RPMI8226 (cell line): ENCODE measurements at regions not wholly inside any gene's neighbourhood (a gene's known extent, or its start where the extent isn't known, plus 50 kb on each side); places are given as distances from the start of the nearest gene placed in this dataset.
A peak's percentile ranks its signal among the peaks of the same experiment; 100 is the strongest.
"Not testable (repeated sequence)": the region's sequence is repeated elsewhere in the genome, so short reads cannot be mapped to it uniquely, and the experiment has no call there.

ENCODE experiments used
- DNase-seq: peaks from one replicate; pipeline ENCODE4 v3.0.0-alpha.2; 2015

GRCh38 chr16:16563962-16564361, 185.0 kb downstream of the NPIPA7 start:
- DNase-seq = not testable (repeated sequence)

- DNase-seq = not testable (repeated sequence)
Measured at GRCh38 chr16:16565326-16565725, 186.4 kb downstream of the NPIPA7 start.

DNA sequence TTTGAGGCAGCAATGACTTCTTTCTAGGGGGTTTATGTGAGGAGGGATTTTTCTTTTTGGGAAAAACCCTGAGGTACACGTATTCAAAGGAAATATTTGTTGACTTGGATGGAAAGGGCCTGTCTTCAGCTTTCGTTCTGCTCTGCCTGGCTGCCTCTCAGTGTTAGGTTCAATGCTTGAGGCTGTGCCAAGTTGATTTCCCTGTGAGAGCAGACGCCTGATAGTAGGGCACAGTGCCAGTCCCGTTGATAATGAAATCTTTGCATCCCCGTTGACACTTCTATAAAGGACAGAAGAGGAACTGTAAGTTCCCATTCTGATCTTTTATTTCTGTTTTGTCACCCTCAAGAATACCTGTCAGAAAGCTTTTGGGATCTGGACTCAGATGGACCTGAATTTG, 191.1 kb downstream of the NPIPA7 start:
- peak; percentile 9 for DNase-seq

- DNase-seq = not testable (repeated sequence)
Measured at GRCh38 chr16:16570874-16571273, 191.9 kb downstream of the NPIPA7 start.

DNA sequence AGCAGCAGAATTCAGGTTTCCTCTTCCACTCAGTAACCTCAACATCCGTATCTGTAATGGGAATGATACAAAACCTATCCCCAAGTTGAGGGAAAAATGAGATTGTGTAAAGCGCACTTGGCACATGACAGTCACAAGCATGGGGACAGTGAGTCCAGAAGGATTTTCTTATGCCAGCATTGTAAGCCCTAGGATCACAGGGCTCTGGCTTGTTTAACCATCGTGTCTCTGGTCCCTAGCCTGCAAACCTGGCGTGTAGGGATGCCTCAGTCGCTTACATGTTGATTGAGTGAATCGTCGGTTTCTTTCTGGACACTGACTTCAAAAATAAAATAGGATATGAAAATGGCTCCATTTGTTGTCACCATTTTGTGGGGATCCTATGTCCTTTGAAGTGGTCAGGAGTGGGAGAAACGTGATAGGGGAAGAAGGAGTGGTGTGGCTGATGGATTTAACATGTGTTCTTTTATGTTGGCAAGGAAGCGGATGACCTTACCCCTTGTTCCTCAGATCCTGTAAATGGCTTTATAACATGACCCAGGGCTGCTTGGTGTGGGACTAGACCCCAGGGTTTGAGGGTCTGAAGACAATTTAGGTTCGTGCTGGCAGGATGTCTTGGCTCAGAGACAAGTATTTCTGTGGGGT, 193.3 kb downstream of the NPIPA7 start:
- DNase-seq = not testable (repeated sequence)

DNA sequence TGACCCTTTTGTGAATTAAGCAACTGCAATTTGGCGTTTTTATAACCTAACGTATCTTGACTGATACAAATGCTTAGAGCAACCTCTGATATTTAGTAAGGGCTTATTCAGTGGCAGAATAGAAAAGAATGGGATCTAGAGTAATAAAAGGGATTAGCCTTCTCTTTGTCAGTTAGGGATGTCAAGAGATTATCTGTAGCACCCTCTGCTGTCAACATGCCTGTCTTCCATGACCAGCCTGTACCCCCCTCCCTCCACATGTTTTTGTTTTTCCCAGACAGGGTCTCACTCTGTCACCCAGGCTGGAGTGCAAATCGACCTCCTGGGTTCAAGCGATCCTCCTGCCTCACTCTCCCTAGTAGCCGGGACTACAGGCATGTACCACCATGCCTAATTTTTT, 198.1 kb downstream of the NPIPA7 start:
- DNase-seq = not testable (repeated sequence)

GRCh38 chr16:16578701-16579100, 199.8 kb downstream of the NPIPA7 start:
- no peak for DNase-seq

DNA sequence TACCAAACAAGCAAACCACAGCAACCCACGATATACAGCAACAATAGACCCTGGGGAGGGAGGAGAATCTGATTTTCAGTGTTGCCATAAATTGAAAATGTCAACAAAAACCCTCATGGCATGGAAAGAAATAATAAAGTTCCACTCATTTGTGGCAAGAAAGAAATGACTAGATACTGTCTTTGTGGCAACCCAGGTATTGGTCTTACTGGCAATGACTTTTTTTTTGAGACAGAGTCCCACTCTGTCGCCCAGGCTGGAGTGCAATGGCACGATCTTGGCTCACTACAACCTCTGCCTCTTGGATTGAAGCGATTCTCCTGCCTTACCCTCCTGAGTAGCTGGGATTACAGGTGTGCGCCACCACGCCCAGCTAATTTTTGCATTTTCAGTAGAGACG, 204.0 kb downstream of the NPIPA7 start:
- not testable (repeated sequence) for DNase-seq

GRCh38 chr16:16586073-16586651, 207.2 kb downstream of the NPIPA7 start:
- DNase-seq = peak; percentile 47

DNA sequence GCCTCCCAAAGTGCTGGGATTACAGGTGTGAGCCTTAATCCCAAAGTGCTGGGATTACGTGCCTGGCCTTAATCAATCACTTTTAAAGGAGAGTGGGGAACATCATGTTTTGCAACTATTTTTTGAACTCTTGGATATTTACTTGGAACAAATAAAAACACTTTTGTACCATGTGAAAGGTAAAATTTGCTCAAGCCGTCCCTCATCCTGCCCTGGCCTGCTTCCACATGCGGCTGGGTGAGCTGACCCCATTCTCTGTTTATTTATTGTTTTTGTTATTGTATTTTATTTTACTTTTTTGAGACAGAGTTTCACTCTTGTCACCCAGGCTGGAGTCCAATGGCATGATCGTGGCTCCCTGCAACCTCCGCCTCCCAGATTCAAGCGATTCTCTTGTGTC, 208.0 kb downstream of the NPIPA7 start:
- DNase-seq = not testable (repeated sequence)

DNA sequence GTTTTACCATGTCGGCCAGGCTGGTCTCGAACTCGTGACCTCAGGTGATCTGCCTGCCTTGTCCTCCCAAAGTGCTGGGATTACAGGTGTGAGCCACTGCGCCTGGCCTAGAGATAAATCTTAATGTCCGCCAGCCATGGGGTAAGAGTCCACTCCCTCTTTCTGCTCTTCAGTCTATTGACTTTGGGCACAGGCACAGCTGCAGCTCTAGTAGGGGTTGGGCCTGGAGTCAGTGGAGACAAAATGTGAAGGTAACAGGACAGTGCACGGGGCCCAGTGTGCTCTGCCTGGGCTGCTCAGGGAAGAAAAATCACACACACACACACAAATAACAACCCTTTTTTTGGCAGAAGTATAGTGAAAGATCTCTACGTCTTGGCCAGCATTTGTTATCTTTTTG, 209.5 kb downstream of the NPIPA7 start:
- DNase-seq = not testable (repeated sequence)

DNA sequence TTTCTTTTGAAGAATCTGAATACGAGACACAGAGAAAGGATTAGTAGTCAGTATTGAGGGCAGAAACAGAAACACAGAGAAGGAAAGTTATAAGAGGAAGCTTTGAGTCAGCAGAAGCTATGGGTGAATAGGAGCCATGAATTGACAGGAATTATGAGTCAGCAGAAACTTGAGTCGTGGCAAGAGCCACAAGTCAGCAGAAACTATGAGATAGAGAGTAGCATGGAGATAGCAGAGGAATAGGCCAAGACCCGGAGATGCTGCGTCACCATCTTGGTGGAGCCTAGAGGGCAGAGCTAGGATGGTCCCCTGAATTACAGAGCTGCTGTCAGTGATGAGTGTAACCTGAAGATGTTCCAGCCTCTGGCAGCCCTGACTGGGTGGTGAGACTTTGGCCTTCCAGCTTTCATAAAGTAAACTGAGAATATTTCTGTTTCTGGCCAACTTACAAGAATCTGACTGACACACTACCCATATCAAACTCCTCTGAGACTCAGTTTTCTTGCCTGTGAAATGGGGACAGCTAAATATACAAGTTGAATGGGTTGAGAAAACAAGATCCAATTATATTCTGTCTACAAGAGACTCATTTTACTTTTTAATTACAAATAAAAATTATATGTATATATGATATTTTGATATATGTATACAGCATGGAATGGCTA, 211.8 kb downstream of the NPIPA7 start:
- not testable (repeated sequence) for DNase-seq

GRCh38 chr16:16593156-16593863, 214.4 kb downstream of the NPIPA7 start:
- DNase-seq = not testable (repeated sequence)

DNA sequence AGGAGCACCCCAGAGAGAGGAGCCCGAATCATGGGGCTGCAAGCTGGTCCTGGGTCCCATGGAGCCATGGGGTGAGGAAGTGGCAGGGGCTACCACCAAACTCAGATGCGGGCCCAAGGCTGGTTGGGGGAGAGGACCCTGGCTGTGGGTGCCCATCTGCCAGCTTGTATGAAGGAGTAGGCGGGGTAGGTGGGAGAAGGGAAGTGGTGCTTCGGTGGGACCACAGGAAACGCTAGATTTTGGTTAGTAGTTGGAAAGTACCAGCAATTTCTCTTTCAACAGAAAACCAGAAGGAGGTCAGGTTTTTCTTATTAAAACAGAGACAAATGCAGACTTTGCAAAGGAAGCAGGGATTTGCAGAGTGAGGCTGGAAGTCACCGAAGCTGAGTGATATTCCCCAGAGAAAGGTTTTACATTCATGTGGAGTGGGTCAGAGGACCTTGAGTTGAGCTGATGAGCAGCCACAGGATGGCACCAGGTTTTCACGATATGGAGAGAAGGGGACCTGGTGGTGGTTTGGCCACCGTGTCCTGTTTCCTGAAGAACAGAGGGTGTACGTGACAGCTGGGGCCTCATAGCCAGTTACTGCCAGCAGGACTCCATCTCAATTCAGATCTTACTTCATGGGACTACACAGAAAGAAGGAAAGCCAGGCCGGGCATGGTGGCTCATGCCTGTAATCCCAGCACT, 216.2 kb downstream of the NPIPA7 start:
- not testable (repeated sequence) for DNase-seq

DNA sequence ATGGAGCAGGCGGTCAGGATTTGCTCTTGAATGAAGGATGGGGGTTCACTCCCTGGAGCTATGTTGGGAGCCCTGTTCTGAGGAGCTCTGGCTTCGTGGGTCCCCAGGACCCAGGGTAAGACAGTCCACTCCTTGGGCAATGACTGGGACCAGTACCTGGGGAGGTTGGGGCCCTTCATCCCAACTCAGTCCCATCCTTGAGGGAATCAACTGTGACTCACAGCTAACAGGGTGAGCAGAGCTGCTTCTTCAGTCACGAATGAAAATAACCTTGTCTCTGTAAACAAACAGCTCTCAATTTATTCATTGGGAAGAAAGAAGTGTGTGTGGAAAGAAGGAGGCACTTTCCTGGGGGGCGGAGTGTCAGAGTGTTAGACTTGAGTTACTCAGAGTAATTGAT, 222.3 kb downstream of the NPIPA7 start:
- not testable (repeated sequence) for DNase-seq

DNA sequence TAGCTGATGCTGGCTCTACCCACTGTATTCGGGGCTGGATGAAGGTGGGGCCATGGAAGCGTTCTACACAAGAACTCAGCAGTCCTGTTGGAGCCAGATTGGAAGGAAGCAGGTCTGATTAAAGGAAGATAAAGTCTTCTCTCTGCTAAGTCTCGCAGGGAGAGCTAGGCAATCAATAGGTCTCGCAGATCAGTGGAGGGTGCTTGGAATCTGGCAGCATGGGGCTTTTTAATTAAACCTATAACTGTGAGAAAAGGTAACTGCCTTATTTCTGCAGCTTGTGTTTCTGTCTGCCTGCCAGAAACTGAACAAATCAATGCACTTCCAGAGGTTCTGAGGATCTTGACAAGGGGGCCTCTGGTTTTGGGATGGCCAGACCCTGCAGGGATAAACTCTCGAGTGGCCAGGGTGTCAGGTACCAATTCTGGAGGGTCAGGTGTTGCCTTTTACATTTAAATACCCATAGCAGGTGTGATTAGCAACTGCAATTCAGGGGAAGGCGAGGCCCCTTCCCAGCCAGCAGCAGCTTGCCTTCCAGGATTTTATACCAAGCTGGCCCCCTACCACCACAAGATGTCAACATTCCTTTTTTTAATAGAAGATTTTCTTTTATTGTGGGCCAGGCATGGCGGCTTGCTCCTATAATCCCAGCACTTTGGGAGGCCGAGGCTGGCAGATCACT, 228.6 kb downstream of the NPIPA7 start:
- DNase-seq = not testable (repeated sequence)

GRCh38 chr16:16609627-16610026, 230.7 kb downstream of the NPIPA7 start:
- DNase-seq = not testable (repeated sequence)

- DNase-seq = not testable (repeated sequence)
Measured at GRCh38 chr16:16610389-16610967, 231.5 kb downstream of the NPIPA7 start.

GRCh38 chr16:16613212-16613611, 234.3 kb downstream of the NPIPA7 start:
- DNase-seq = not testable (repeated sequence)

DNA sequence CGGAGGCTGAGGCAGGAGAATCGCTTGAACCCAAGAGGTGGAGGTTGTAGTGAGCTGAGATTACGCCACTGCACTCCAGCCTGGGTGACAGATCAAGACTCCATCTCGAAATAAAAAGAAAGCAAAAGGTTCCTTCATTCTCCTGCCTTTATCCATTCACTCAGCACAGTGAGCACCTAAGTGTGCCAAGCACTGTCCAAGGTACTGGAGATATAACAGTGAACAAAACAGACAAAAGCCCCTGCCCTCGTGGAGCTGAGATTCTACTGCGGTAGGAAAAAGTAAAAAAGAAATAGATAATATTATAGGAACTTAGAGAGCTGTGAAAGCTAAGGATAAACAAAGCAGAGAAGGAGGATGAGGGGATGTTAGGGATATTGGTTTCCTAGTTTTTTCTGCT, 235.5 kb downstream of the NPIPA7 start:
- not testable (repeated sequence) for DNase-seq

DNA sequence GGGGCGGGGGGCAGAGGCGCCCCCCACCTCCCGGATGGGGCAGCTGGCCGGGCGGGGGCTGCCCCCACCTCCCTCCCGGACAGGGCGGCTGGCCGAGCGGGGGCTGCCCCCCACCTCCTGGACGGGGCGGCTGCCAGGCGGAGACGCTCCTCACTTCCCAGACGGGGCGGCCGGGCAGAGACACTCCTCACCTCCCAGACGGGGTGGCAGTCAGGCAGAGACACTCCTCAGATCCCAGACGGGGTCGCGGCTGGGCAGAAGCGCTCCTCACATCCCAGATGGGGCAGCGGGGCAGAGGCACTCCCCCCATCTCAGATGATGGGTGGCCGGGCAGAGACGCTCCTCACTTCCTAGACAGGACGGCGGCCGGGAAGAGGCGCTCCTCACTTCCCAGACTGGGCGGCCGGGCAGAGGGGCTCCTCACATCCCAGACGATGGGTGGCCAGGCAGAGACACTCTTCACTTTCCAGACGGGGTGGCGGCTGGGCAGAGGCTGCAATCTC, 240.1 kb downstream of the NPIPA7 start:
- DNase-seq = not testable (repeated sequence)

- DNase-seq = not testable (repeated sequence)
Measured at GRCh38 chr16:16624367-16624766, 245.4 kb downstream of the NPIPA7 start.
